Tibial nerve (tissue), 3 donors: ENCODE measurements at regions not wholly inside any gene's neighbourhood (a gene's known extent, or its start where the extent isn't known, plus 50 kb on each side); places are given as distances from the start of the nearest gene placed in this dataset.

Experiments used
- CTCF ChIP-seq, 5 experiments: fragments of 200-600 bp in 3 of 5; fragments of 450-650 bp in 2 of 5; sonication (generic) in 3 of 5; IDR thresholded peaks; one replicate each; pipeline ENCODE4 v1.5.1; 2016 to 2019; ENCODE audit warnings: antibody characterized with exemption in 5 of 5, mild to moderate bottlenecking in 3 of 5, moderate library complexity in 2 of 5
- POLR2A ChIP-seq, 2 donors: fragments of 450-650 bp; IDR thresholded peaks; one replicate each; pipeline ENCODE4 v1.6.1; 2017; ENCODE audit warnings: antibody characterized with exemption in 2 of 2, mild to moderate bottlenecking in 2 of 2, moderate library complexity in 2 of 2

GRCh38 chr4:136634121-136634520, 898.2 kb downstream of the PCDH18 start:
- TF ChIP-seq CTCF (IDR thresholded peaks at IDR 0.05) (no peak), POLR2A (IDR thresholded peaks at IDR 0.05) (no peak)
